WTC11 (cell line): ENCODE measurements at regions not wholly inside any gene's neighbourhood (a gene's known extent, or its start where the extent isn't known, plus 50 kb on each side); places are given as distances from the start of the nearest gene placed in this dataset.

ENCODE experiments used
- ATAC-seq: fragments of 200-7000 bp; cut with Tn5 transposase; 2 replicates; pipeline ENCODE4 v1.10.0; 2021; ENCODE audit warnings: mild to moderate bottlenecking, moderate library complexity
- CTCF ChIA-PET: fragments of 300-600 bp; sonication (Branson Sonifier 250); formaldehyde crosslinking; loops from one replicate; lab custom pipeline; 2021; ENCODE audit warnings: antibody characterized with exemption; lab: Charles Lee
- POLR2A ChIA-PET: fragments of 350-600 bp; sonication (Branson Sonifier 250); formaldehyde crosslinking; loops from one replicate; lab custom pipeline; 2021; ENCODE audit warnings: antibody characterized with exemption; lab: Charles Lee
- DNase-seq: peaks from one replicate; pipeline ENCODE4 v3.0.0; 2021; ENCODE audit warnings: low spot score
- H3K27ac Mint-ChIP-seq: 2 replicates; pipeline ENCODE4 v1.8.0; 2021; ENCODE audit warnings: mixed read lengths
- H3K27me3 Mint-ChIP-seq: 2 replicates; pipeline ENCODE4 v1.8.0; 2021; ENCODE audit warnings: low read depth, mild to moderate bottlenecking, moderate library complexity, mixed read lengths
- H3K36me3 Mint-ChIP-seq: 2 replicates; pipeline ENCODE4 v1.8.0; 2021; ENCODE audit warnings: mixed read lengths
- H3K4me1 Mint-ChIP-seq: 2 replicates; pipeline ENCODE4 v1.8.0; 2022; ENCODE audit warnings: mixed read lengths
- H3K4me3 Mint-ChIP-seq: 2 replicates; pipeline ENCODE4 v1.8.0; 2021; ENCODE audit warnings: mild to moderate bottlenecking, moderate library complexity, mixed read lengths
- H3K9me3 Mint-ChIP-seq: 2 replicates; pipeline ENCODE4 v1.8.0; 2021; ENCODE audit warnings: mixed read lengths
- ATF3 ChIP-seq: sonication (generic); formaldehyde crosslinking; conservative IDR thresholded peaks from 2 replicates; pipeline ENCODE4 v1.8.1; 2022; ENCODE audit warnings: mild to moderate bottlenecking, missing genetic modification reagents
- ATF6 ChIP-seq: sonication (generic); formaldehyde crosslinking; IDR thresholded peaks from 2 replicates; pipeline ENCODE4 v1.8.1; 2023; ENCODE audit warnings: mild to moderate bottlenecking, missing genetic modification reagents
- CREM ChIP-seq: sonication (generic); formaldehyde crosslinking; IDR thresholded peaks from 2 replicates; pipeline ENCODE4 v1.8.1; 2022; ENCODE audit warnings: mild to moderate bottlenecking, missing genetic modification reagents, moderate library complexity
- E2F1 ChIP-seq: sonication (generic); formaldehyde crosslinking; IDR thresholded peaks from 2 replicates; pipeline ENCODE4 v1.8.0; 2022; ENCODE audit warnings: mild to moderate bottlenecking, missing genetic modification reagents
- E2F4 ChIP-seq: sonication (generic); formaldehyde crosslinking; IDR thresholded peaks from 2 replicates; pipeline ENCODE4 v1.8.1; 2022; ENCODE audit warnings: low read depth, mild to moderate bottlenecking, moderate library complexity, missing genetic modification reagents, borderline replicate concordance
- FOXP1 ChIP-seq: sonication (generic); formaldehyde crosslinking; IDR thresholded peaks from 2 replicates; pipeline ENCODE4 v1.8.0; 2022; ENCODE audit warnings: missing genetic modification reagents, mild to moderate bottlenecking, moderate library complexity, borderline replicate concordance
- FOXP4 ChIP-seq: sonication (generic); formaldehyde crosslinking; IDR thresholded peaks from 2 replicates; pipeline ENCODE4 v1.8.0; 2022; ENCODE audit warnings: mild to moderate bottlenecking, missing genetic modification reagents
- GABPB1 ChIP-seq: sonication (generic); formaldehyde crosslinking; IDR thresholded peaks from 2 replicates; pipeline ENCODE4 v1.8.1; 2023; ENCODE audit warnings: mild to moderate bottlenecking, missing genetic modification reagents
- MYBL2 ChIP-seq: sonication (generic); formaldehyde crosslinking; IDR thresholded peaks from 2 replicates; pipeline ENCODE4 v1.8.1; 2023; ENCODE audit warnings: mild to moderate bottlenecking, moderate library complexity, missing genetic modification reagents
- OVOL2 ChIP-seq: fragments of 250-450 bp; sonication (Bioruptor Pico); IDR thresholded peaks from 2 replicates; pipeline ENCODE4 v1.9.0; 2021; ENCODE audit warnings: mild to moderate bottlenecking, borderline replicate concordance
- PREB ChIP-seq: sonication (generic); formaldehyde crosslinking; IDR thresholded peaks from 2 replicates; pipeline ENCODE4 v1.8.1; 2022; ENCODE audit warnings: mild to moderate bottlenecking, missing genetic modification reagents, moderate library complexity, borderline replicate concordance
- ZBTB43 ChIP-seq: sonication (generic); formaldehyde crosslinking; IDR thresholded peaks from 2 replicates; pipeline ENCODE4 v1.8.1; 2023; ENCODE audit warnings: mild to moderate bottlenecking, missing genetic modification reagents
- ZMAT4 ChIP-seq: fragments of 250-450 bp; sonication (Bioruptor Pico); IDR thresholded peaks from 2 replicates; pipeline ENCODE4 v1.9.0; 2021; ENCODE audit warnings: mild to moderate bottlenecking
- ZNF232 ChIP-seq: sonication (generic); formaldehyde crosslinking; IDR thresholded peaks from 2 replicates; pipeline ENCODE4 v1.8.0; 2022; ENCODE audit warnings: mild to moderate bottlenecking, missing genetic modification reagents
- ZNF317 ChIP-seq: sonication (generic); formaldehyde crosslinking; IDR thresholded peaks from 2 replicates; pipeline ENCODE4 v1.8.1; 2023; ENCODE audit warnings: low read depth, mild to moderate bottlenecking, moderate library complexity, missing genetic modification reagents, borderline replicate concordance
- ZNF416 ChIP-seq: fragments of 250-450 bp; sonication (Bioruptor Pico); IDR thresholded peaks from 2 replicates; pipeline ENCODE4 v1.9.0; 2021; ENCODE audit warnings: mild to moderate bottlenecking, inconsistent platforms

- Mint-ChIP-seq H3K4me3 (no peak overlapping the region), H3K4me1 (no peaks in the 10 kb centered on the region; the same call in 1 of the 2 replicates)
- DNase-seq = no peak
- TF ChIP-seq ZNF416 (CRISPR knock-in tag) (no peak), CREM (CRISPR knock-in tag) (no peak), ZMAT4 (no peak), E2F1 (CRISPR knock-in tag) (no peak), OVOL2 (no peak), ZNF317 (CRISPR knock-in tag) (no peak), ATF3 (CRISPR knock-in tag) (no peak), ZBTB43 (CRISPR knock-in tag) (no peak), FOXP4 (no peak), E2F4 (CRISPR knock-in tag) (no peak), GABPB1 (CRISPR knock-in tag) (no peak), ATF6 (no peak)
- TF ChIP-seq, all 79 proteins: peak for 0
- Mint-ChIP-seq H3K27me3 (peaks cover 5% of the 10 kb centered on the region), H3K27ac (no peak overlapping the region), H3K36me3 (peaks cover 31% of the 10 kb centered on the region), H3K9me3 (peaks cover 35% of the 10 kb centered on the region)
- ATAC-seq = no peak
- POLR2A ChIA-PET = no interaction called here
- CTCF ChIA-PET = no interaction called here
These were observed 483.2 kb upstream of the EPHA7 start for GRCh38 chr6:93902517-93902916.

- peaks cover 19% of the 10 kb centered on the region for H3K9me3 Mint-ChIP-seq
- no peak for ATAC-seq
- H3K27ac Mint-ChIP-seq = no peak overlapping the region
- no peak overlapping the region for H3K4me3 Mint-ChIP-seq
- H3K4me1 Mint-ChIP-seq = no peaks in the 10 kb centered on the region; the same call in 1 of the 2 replicates
- CTCF ChIA-PET = no interaction called here
- TF ChIP-seq MYBL2 (CRISPR knock-in tag) = no peak
- TF ChIP-seq ZNF232 (CRISPR knock-in tag) = no peak
- no peak for TF ChIP-seq ZNF416 (CRISPR knock-in tag)
- TF ChIP-seq PREB (CRISPR knock-in tag) = no peak
- TF ChIP-seq FOXP1 (CRISPR knock-in tag) = no peak
- TF ChIP-seq E2F1 (CRISPR knock-in tag) = no peak
- TF ChIP-seq, all 79 proteins: peak for 0
- POLR2A ChIA-PET = no interaction called here
- Mint-ChIP-seq H3K36me3 (peaks cover 18% of the 10 kb centered on the region), H3K27me3 (no peaks in the 10 kb centered on the region; the same call in 1 of the 2 replicates)
- DNase-seq = no peak
These were observed 480.8 kb upstream of the EPHA7 start for GRCh38 chr6:93900142-93900541.
